Activated T-cell treated with anti-CD3 and anti-CD28 coated beads, Interleukin-2, amount 50 U/mL, for 48 hours (primary cell): ENCODE measurements at regions not wholly inside any gene's neighbourhood (a gene's known extent, or its start where the extent isn't known, plus 50 kb on each side); places are given as distances from the start of the nearest gene placed in this dataset.
A peak's percentile ranks its signal among the peaks of the same experiment; 100 is the strongest.
"Not testable (repeated sequence)": the region's sequence is repeated elsewhere in the genome, so short reads cannot be mapped to it uniquely, and the experiment has no call there.

Experiments used
- DNase-seq, 2 experiments: peaks; one replicate each; pipeline ENCODE4 v3.0.0-alpha.2; 2020

GRCh38 chr11:91295591-91295990, 929.0 kb upstream of the FAT3 start:
- DNase-seq: no peak

- no peak for DNase-seq
These were observed 931.5 kb upstream of the FAT3 start for GRCh38 chr11:91293119-91293518.

- no peak for DNase-seq
These were observed 952.5 kb upstream of the FAT3 start for GRCh38 chr11:91272089-91272488.

GRCh38 chr11:91268512-91269295, 955.9 kb upstream of the FAT3 start:
- not testable (repeated sequence) for DNase-seq

GRCh38 chr11:91265946-91266345, 958.7 kb upstream of the FAT3 start:
- no peak for DNase-seq

GRCh38 chr11:91264481-91264880, 960.1 kb upstream of the FAT3 start:
- no peak for DNase-seq

- no peak for DNase-seq
These were observed 960.9 kb upstream of the FAT3 start for GRCh38 chr11:91263496-91264365.

GRCh38 chr11:91261513-91261912, 963.1 kb upstream of the FAT3 start:
- DNase-seq: no peak

- no peak for DNase-seq
These were observed 965.7 kb upstream of the FAT3 start for GRCh38 chr11:91258876-91259275.

- DNase-seq: no peak
These were observed 967.0 kb upstream of the FAT3 start for GRCh38 chr11:91257667-91258066.

GRCh38 chr11:91248199-91248807, 976.3 kb upstream of the FAT3 start:
- DNase-seq: peak in 1 of 2 experiments; percentile 17

GRCh38 chr11:91247009-91247735, 977.4 kb upstream of the FAT3 start:
- no peak for DNase-seq

- DNase-seq: no peak
These were observed 979.7 kb upstream of the FAT3 start for GRCh38 chr11:91244912-91245311.

- DNase-seq: no peak
These were observed 981.0 kb upstream of the FAT3 start for GRCh38 chr11:91243630-91244029.

GRCh38 chr11:91243051-91243450, 981.6 kb upstream of the FAT3 start:
- DNase-seq: no peak

GRCh38 chr11:91241226-91241625, 983.4 kb upstream of the FAT3 start:
- no peak for DNase-seq

GRCh38 chr11:91239359-91239758, 985.3 kb upstream of the FAT3 start:
- DNase-seq: no peak

- no peak for DNase-seq
These were observed 993.4 kb upstream of the FAT3 start for GRCh38 chr11:91231226-91231625.

- no peak for DNase-seq
These were observed 994.0 kb upstream of the FAT3 start for GRCh38 chr11:91230647-91231046.

- DNase-seq: no peak
These were observed 1000.0 kb upstream of the CHORDC1 start for GRCh38 chr11:91222830-91223229.

GRCh38 chr11:91220476-91221202, 997.8 kb upstream of the CHORDC1 start:
- no peak for DNase-seq

- no peak for DNase-seq
These were observed 996.7 kb upstream of the CHORDC1 start for GRCh38 chr11:91219535-91219934.
